DND-41 (cell line): ENCODE measurements at regions not wholly inside any gene's neighbourhood (a gene's known extent, or its start where the extent isn't known, plus 50 kb on each side); places are given as distances from the start of the nearest gene placed in this dataset.

Experiments used
- EZH2 ChIP-seq: IDR thresholded peaks from 3 replicates; pipeline ENCODE4 v1.6.1; 2012; ENCODE audit warnings: borderline replicate concordance, low read depth, mild to moderate bottlenecking, moderate library complexity, low read length, inconsistent platforms; ENCODE audit not compliant: severe bottlenecking
- TF ChIP-seq, protein P1 (sequence below): IDR thresholded peaks from 2 replicates; pipeline ENCODE4 v1.5.1; 2012; ENCODE audit warnings: borderline replicate concordance, low read length, moderate library complexity, mild to moderate bottlenecking; ENCODE audit not compliant: poor library complexity, severe bottlenecking; ENCODE audit errors: extremely low read depth

DNA sequence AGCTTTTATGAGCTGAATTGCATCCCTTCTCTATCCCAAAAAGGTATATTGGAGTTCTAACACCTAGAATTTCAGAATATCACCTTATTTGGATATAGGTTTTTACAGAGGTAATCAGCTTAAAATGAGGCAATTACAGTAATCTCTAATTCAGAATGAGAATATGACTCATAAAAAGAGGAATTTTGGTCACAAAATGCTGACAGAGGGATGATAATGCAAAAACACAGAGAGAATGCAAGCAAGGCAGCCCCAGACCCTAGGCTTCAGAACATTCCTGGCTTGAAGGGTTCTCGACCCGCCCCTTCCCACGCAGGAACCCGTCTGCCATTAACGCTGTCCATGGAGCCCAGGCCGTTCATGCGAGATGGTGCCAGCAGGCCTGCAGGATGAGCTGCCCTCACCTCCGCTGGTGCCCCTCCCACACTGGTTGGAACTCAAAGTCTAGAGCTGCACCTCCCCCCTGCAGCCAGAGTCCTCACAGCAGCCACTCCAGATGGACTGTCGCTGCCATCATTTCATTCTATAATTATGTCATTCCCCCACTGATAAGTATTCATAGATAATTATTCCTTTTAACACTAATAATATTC lies 1173.4 kb upstream of the ACO1 start:
- TF ChIP-seq, protein P1, sequence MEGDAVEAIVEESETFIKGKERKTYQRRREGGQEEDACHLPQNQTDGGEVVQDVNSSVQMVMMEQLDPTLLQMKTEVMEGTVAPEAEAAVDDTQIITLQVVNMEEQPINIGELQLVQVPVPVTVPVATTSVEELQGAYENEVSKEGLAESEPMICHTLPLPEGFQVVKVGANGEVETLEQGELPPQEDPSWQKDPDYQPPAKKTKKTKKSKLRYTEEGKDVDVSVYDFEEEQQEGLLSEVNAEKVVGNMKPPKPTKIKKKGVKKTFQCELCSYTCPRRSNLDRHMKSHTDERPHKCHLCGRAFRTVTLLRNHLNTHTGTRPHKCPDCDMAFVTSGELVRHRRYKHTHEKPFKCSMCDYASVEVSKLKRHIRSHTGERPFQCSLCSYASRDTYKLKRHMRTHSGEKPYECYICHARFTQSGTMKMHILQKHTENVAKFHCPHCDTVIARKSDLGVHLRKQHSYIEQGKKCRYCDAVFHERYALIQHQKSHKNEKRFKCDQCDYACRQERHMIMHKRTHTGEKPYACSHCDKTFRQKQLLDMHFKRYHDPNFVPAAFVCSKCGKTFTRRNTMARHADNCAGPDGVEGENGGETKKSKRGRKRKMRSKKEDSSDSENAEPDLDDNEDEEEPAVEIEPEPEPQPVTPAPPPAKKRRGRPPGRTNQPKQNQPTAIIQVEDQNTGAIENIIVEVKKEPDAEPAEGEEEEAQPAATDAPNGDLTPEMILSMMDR, result no peak
- TF ChIP-seq EZH2, result no peak
